Upper lobe of right lung (tissue), 1 donor: ENCODE measurements at regions not wholly inside any gene's neighbourhood (a gene's known extent, or its start where the extent isn't known, plus 50 kb on each side); places are given as distances from the start of the nearest gene placed in this dataset.
"Not testable (repeated sequence)": the region's sequence is repeated elsewhere in the genome, so short reads cannot be mapped to it uniquely, and the experiment has no call there.

Experiments
- ATAC-seq: fragments of 200-7000 bp; cut with Tn5 transposase; one replicate; pipeline ENCODE4 v1.9.1; 2020; ENCODE audit warnings: mild to moderate bottlenecking, moderate library complexity
- DNase-seq: peaks from one replicate; pipeline ENCODE4 v3.0.0-alpha.2; 2020
- H3K27ac ChIP-seq: fragments of 200-600 bp; one replicate; pipeline ENCODE4 v1.8.0; 2022
- H3K27me3 ChIP-seq: fragments of 200-600 bp; one replicate; pipeline ENCODE4 v1.8.0; 2022; ENCODE audit warnings: mild to moderate bottlenecking
- H3K36me3 ChIP-seq: fragments of 200-600 bp; one replicate; pipeline ENCODE4 v1.8.0; 2022
- H3K4me1 ChIP-seq: fragments of 200-600 bp; one replicate; pipeline ENCODE4 v1.8.0; 2022
- H3K4me3 ChIP-seq: fragments of 200-600 bp; one replicate; pipeline ENCODE4 v1.8.0; 2022; ENCODE audit warnings: mild to moderate bottlenecking
- H3K9me3 ChIP-seq: fragments of 200-600 bp; one replicate; pipeline ENCODE4 v1.8.0; 2022
- intact Hi-C: fragments of 100-400 bp; cut with DNase I; formaldehyde crosslinking; loops from one replicate; pipeline ENCODE4 v1.11.0; 2022
- TF ChIP-seq, protein P1 (sequence below): fragments of 200-600 bp; IDR thresholded peaks from one replicate; pipeline ENCODE4 v1.8.0; 2022; ENCODE audit warnings: antibody characterized with exemption
- donor health status: DM: no; HTN: yes; CAD: no; lungs with severe emphysema.

DNA sequence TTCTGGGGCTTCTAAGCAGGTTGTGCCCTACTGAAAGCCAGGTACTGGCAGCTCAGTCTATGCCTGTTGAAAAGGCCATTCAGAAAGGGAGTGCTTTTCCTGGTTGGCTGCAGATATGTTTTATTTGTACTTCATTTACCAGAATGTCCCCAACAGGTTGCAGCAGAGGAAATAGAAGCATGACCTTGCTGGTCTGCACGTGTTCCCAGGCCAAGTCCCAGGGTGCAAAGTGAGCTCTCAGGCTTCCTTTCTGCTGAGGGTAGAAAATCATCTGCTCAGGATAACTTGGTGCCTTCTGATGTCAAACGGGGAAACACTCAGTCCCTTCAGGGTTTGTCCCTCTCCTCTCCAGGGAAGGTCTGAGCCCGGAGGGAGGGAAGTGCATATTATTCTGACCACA lies 356.4 kb downstream of the BCL11B start:
- no peaks in the 10 kb centered on the region for H3K27me3 ChIP-seq
- no peak overlapping the region for H3K4me3 ChIP-seq
- no peaks in the 10 kb centered on the region for H3K4me1 ChIP-seq
- DNase-seq (no peak), ATAC-seq (no peak)
- H3K9me3 ChIP-seq, result no peaks in the 10 kb centered on the region
- intact Hi-C loops, result no loop called here
- TF ChIP-seq, protein P1, sequence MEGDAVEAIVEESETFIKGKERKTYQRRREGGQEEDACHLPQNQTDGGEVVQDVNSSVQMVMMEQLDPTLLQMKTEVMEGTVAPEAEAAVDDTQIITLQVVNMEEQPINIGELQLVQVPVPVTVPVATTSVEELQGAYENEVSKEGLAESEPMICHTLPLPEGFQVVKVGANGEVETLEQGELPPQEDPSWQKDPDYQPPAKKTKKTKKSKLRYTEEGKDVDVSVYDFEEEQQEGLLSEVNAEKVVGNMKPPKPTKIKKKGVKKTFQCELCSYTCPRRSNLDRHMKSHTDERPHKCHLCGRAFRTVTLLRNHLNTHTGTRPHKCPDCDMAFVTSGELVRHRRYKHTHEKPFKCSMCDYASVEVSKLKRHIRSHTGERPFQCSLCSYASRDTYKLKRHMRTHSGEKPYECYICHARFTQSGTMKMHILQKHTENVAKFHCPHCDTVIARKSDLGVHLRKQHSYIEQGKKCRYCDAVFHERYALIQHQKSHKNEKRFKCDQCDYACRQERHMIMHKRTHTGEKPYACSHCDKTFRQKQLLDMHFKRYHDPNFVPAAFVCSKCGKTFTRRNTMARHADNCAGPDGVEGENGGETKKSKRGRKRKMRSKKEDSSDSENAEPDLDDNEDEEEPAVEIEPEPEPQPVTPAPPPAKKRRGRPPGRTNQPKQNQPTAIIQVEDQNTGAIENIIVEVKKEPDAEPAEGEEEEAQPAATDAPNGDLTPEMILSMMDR, result no peak
- no peak overlapping the region for H3K27ac ChIP-seq
- H3K36me3 ChIP-seq, result no peaks in the 10 kb centered on the region

GRCh38 chr14:98916036-98916435 lies 356.0 kb downstream of the BCL11B start:
- DNase-seq (no peak), ATAC-seq (no peak)
- TF ChIP-seq, protein P1, result no peak
- Histone ChIP-seq H3K4me3 (no peak overlapping the region), H3K36me3 (no peaks in the 10 kb centered on the region), H3K27me3 (no peaks in the 10 kb centered on the region), H3K9me3 (no peaks in the 10 kb centered on the region), H3K27ac (no peak overlapping the region), H3K4me1 (no peaks in the 10 kb centered on the region)
- intact Hi-C loops, result no loop called here

- DNase-seq (no peak), ATAC-seq (no peak)
- intact Hi-C loops, result no loop called here
Observed at GRCh38 chr14:98916476-98916875, 355.5 kb downstream of the BCL11B start.

DNA sequence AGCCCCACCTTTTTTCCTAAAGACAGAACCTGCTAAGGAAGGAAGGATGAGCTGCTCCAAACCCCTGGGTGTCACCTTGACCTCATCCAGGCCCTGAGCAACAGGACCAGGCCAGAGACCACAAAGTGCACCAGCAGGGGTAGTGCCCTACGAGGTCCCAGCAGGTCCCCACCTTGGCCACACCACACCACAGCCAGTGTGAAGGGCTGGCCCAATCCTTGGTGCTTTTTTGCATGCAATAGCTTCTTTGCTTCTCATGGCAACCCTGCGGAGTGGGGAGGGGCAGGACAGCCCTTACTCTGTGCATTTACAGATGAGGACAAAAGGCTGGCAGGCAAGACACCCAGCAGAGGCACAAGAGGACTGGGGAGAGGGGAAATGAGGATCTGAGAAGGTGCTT lies 352.6 kb downstream of the BCL11B start:
- Histone ChIP-seq H3K4me3 (no peak overlapping the region), H3K4me1 (no peaks in the 10 kb centered on the region), H3K27ac (no peak overlapping the region), H3K9me3 (no peaks in the 10 kb centered on the region), H3K27me3 (no peaks in the 10 kb centered on the region), H3K36me3 (no peaks in the 10 kb centered on the region)
- intact Hi-C loops, result no loop called here
- ATAC-seq (no peak), DNase-seq (no peak)
- TF ChIP-seq, protein P1, result no peak

More at GRCh38 chr14:98916476-98916875, 355.5 kb downstream of the BCL11B start:
- Histone ChIP-seq H3K9me3 (no peaks in the 10 kb centered on the region), H3K4me1 (no peaks in the 10 kb centered on the region), H3K36me3 (no peaks in the 10 kb centered on the region), H3K27ac (no peak overlapping the region), H3K4me3 (no peak overlapping the region), H3K27me3 (no peaks in the 10 kb centered on the region)
- TF ChIP-seq, protein P1, result no peak

DNA sequence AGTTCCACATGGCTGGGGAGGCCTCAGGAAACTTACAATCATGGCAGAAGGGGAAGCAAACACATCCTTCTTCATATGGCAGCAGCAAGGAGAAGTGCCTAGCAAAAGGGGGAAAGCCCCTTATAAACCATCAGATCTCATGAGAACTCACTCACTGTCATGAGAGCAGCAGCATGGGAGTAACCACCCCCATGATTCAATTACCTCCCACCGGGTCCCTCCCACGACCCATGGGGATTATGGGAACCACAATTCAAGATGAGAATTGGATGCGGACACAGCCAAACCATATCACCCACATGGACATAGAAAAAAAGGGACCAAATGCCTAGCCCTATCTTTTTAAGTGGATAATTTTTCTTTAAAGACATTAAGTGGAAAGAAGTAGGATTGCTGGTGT lies 350.7 kb downstream of the BCL11B start:
- H3K36me3 ChIP-seq, H3K4me3 ChIP-seq, intact Hi-C loops, H3K9me3 ChIP-seq, H3K27ac ChIP-seq, ATAC-seq, DNase-seq, H3K4me1 ChIP-seq, H3K27me3 ChIP-seq: not testable (repeated sequence)

DNA sequence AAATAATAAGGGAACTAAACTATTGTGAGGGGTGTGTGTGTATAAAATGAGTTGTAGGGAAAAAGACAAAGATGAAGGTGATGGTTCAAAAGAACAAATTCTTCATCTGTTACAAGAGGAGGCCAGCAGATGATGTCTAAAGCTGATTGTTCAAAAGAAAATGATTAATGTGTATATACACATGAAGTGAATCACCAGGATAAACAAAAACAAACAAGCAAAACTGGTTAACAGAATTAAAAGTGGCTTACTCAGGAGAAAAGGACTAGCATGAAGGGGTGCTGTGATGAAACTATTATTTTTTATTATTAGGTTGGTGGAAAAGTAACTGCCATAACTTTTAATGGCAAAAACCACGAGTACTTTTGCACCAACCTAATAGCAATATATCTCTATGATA lies 348.4 kb downstream of the BCL11B start:
- Histone ChIP-seq H3K27ac (no peak overlapping the region), H3K9me3 (no peaks in the 10 kb centered on the region), H3K27me3 (no peaks in the 10 kb centered on the region), H3K4me3 (no peak overlapping the region), H3K36me3 (no peaks in the 10 kb centered on the region), H3K4me1 (no peaks in the 10 kb centered on the region)
- no peak for DNase-seq
- ATAC-seq, result no peak
- TF ChIP-seq, protein P1, result no peak
- intact Hi-C loops, result no loop called here
